Chondrocyte (in vitro differentiated cells): ENCODE measurements at regions not wholly inside any gene's neighbourhood (a gene's known extent, or its start where the extent isn't known, plus 50 kb on each side); places are given as distances from the start of the nearest gene placed in this dataset.

Source experiments
- DNase-seq: peaks from one replicate; pipeline ENCODE4 v3.0.0; 2021; ENCODE audit warnings: mixed read lengths, low spot score
- H3K27ac Mint-ChIP-seq: one replicate; pipeline ENCODE4 v1.8.0; 2021; ENCODE audit warnings: mild to moderate bottlenecking, moderate library complexity, mixed read lengths; ENCODE audit not compliant: unreplicated experiment
- H3K27me3 Mint-ChIP-seq: 2 replicates; pipeline ENCODE4 v1.8.0; 2021; ENCODE audit warnings: low read depth, mixed read lengths
- H3K36me3 Mint-ChIP-seq: 2 replicates; pipeline ENCODE4 v1.8.0; 2021; ENCODE audit warnings: low read depth, mixed read lengths
- H3K4me1 Mint-ChIP-seq: 2 replicates; pipeline ENCODE4 v1.8.0; 2021; ENCODE audit warnings: low read depth, mild to moderate bottlenecking, mixed read lengths
- H3K4me3 Mint-ChIP-seq: one replicate; pipeline ENCODE4 v1.8.0; 2021; ENCODE audit warnings: mild to moderate bottlenecking, moderate library complexity, mixed read lengths; ENCODE audit not compliant: unreplicated experiment
- H3K9me3 Mint-ChIP-seq: 2 replicates; pipeline ENCODE4 v1.8.0; 2021; ENCODE audit warnings: low read depth, mixed read lengths
- CTCF ChIP-seq: fragments of 200-600 bp; sonication (generic); IDR thresholded peaks from 2 replicates; pipeline ENCODE4 v1.5.0; 2021; ENCODE audit warnings: antibody characterized with exemption, mild to moderate bottlenecking, moderate library complexity

- TF ChIP-seq CTCF: no peak
- peak; percentile 61 for DNase-seq
Observed at GRCh38 chr22:48755059-48755949, 1072.4 kb downstream of the BRD1 start.

GRCh38 chr22:48754611-48755058 lies 1073.0 kb downstream of the BRD1 start:
- no peak for TF ChIP-seq CTCF
- H3K4me3 Mint-ChIP-seq: no peak overlapping the region
- no peaks in the 10 kb centered on the region for H3K9me3 Mint-ChIP-seq
- H3K27ac Mint-ChIP-seq: no peak overlapping the region
- no peaks in the 10 kb centered on the region for H3K27me3 Mint-ChIP-seq
- DNase-seq: peak; percentile 75
- H3K4me1 Mint-ChIP-seq: no peaks in the 10 kb centered on the region
- no peaks in the 10 kb centered on the region for H3K36me3 Mint-ChIP-seq

More at GRCh38 chr22:48755059-48755949, 1072.4 kb downstream of the BRD1 start:
- H3K4me1 Mint-ChIP-seq: no peaks in the 10 kb centered on the region
- H3K9me3 Mint-ChIP-seq: peaks cover 3% of the 10 kb centered on the region
- no peaks in the 10 kb centered on the region for H3K27me3 Mint-ChIP-seq
- H3K27ac Mint-ChIP-seq: no peak overlapping the region
- H3K36me3 Mint-ChIP-seq: no peaks in the 10 kb centered on the region
- no peak overlapping the region for H3K4me3 Mint-ChIP-seq

GRCh38 chr22:48753752-48754517 lies 1073.7 kb downstream of the BRD1 start:
- H3K36me3 Mint-ChIP-seq: no peaks in the 10 kb centered on the region
- DNase-seq: peak; percentile 78
- H3K27me3 Mint-ChIP-seq: no peaks in the 10 kb centered on the region
- H3K4me1 Mint-ChIP-seq: no peaks in the 10 kb centered on the region
- TF ChIP-seq CTCF: no peak
- H3K4me3 Mint-ChIP-seq: no peak overlapping the region
- H3K27ac Mint-ChIP-seq: no peak overlapping the region
- no peaks in the 10 kb centered on the region for H3K9me3 Mint-ChIP-seq

DNA sequence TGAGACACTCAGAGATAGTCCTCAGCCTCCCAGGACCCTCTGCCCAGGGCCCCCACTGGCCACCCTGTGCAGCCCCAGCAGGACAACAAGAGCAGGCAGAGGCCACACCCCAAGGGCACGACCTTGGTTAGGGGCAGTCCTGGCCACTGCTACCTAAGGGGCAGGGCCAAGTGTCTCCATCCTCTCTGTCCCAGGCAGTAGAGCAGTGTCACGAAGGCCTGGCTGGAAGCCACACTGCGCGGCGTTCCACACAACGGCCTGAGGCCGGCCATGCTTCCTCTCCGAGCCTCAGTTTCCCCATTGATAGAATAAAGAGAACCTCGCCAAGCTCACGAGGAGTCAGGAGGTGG lies 1074.3 kb downstream of the BRD1 start:
- Mint-ChIP-seq H3K36me3 (no peaks in the 10 kb centered on the region), H3K4me1 (no peaks in the 10 kb centered on the region), H3K4me3 (no peak overlapping the region), H3K9me3 (no peaks in the 10 kb centered on the region), H3K27me3 (no peaks in the 10 kb centered on the region), H3K27ac (no peak overlapping the region)
- TF ChIP-seq CTCF: no peak
- peak; percentile 73 for DNase-seq
